ENCODE measurements at regions not wholly inside any gene's neighbourhood (a gene's known extent, or its start where the extent isn't known, plus 50 kb on each side); places are given as distances from the start of the nearest gene placed in this dataset.
"Not testable (repeated sequence)": the region's sequence is repeated elsewhere in the genome, so short reads cannot be mapped to it uniquely, and the experiment has no call there.

DNA sequence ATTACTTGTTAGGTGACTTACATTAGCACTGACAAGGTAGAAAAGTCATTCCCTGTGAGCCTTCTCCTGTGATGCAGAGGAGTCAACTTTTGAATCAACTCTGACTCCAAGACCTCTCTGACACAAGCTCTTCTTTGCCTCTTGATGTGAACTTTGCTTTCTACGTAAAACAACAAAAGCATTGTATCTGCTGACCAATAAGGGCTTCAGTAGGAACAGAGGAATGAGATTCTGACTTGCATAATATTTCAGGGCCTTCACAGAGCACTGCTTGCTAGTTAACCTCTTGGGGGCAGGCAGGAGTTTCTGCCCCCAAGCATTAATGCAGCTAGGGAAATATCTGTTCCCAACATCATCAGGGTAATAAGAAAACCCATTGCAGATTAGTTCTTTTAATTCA lies 791.5 kb downstream of the BCL11A start:
- Histone ChIP-seq H3K4me1 (ENCODE audit: control insufficient read depth in 3 of 3, insufficient read depth in 2 of 3, low read depth in 1 of 3, low read length in 2 of 3) (no peaks in the 10 kb centered on the region), H3K4me3 (ENCODE audit: low read depth in 1 of 3, low read length in 3 of 3) (no peak overlapping the region), H3K27ac (ENCODE audit: low read depth in 1 of 3, low read length in 2 of 3) (no peak overlapping the region), H3K36me3 (ENCODE audit: control insufficient read depth in 3 of 3, insufficient read depth in 2 of 3, low read depth in 1 of 3, low read length in 3 of 3) (no peaks in the 10 kb centered on the region), H3K27me3 (ENCODE audit: control insufficient read depth in 3 of 3, insufficient read depth in 3 of 3, low read length in 3 of 3) (no peaks in the 10 kb centered on the region), H3K9me3 (ENCODE audit: control insufficient read depth in 2 of 2, insufficient read depth in 1 of 2, low read depth in 1 of 2, low read length in 1 of 2) (no peaks in the 10 kb centered on the region)
- 30 to 73% (median 32%) methylated on average over 1 of the region's 1 CpG for WGBS, 3 donors
- no peak for FAIRE-seq
- DNase-seq = peak in 1 of 2 donors; percentile 8

DNA sequence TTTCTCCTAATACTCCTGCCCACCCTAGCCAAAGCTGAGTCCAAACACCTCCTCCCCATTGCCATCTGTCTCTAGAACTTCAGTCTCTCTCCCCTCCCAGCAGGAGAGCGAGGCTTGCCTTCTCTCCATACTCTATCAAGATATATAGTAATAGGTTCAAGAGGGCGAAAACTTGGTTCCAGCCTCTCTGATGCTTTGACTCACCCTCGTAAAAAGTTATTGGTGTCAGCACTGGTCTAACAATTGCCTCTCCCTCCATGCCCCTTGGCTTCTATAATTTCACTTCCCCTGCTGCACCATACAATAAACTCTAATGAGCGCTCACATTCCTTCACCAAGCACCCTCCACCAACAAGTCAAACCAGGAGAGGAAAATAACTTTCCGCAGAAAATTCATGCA lies 797.3 kb downstream of the BCL11A start:
- no peak for FAIRE-seq
- no peaks in the 10 kb centered on the region for H3K9me3 ChIP-seq (ENCODE audit: control insufficient read depth in 2 of 2, insufficient read depth in 1 of 2, low read depth in 1 of 2, low read length in 1 of 2)
- 82 to 89% (median 86%) methylated on average over 5 of the region's 5 CpGs for WGBS, 3 donors

DNA sequence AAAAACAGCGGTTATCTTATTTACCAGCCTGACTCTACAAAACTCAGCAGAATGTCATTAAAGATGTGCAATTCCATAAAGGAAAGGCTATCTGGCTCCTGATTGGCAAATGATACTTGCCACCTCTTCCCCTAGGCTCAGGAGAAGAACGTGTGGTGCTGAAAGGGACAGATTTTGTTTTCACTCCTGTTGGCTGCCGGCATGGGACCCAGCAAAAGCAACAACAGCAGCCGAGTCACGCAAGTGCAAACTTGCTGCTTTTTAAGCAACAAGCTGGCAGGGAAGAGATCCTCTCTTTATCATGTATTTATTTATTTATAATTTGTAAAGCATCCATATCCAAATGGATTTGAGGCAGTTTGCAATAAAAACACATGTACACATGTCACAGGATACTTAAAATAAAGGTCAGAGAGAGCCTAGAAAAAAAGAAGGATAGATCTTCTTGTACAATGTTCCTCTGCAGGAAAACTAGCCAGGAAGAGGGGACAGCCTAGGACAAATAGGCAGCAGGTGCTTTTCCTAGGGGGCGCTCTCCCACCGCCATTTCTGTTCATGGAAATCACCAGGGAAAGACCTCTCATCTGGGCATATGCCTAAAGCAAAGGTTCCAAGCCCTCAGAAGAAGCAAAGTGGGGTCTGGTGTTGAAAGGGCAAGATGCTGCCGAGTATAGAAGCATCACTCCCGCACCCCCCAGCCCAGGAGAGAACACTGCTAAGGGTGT lies 799.3 kb downstream of the BCL11A start:
- DNase-seq (no peak), FAIRE-seq (no peak)
- Histone ChIP-seq H3K9me3 (ENCODE audit: control insufficient read depth in 2 of 2, insufficient read depth in 1 of 2, low read depth in 1 of 2, low read length in 1 of 2) (no peaks in the 10 kb centered on the region), H3K36me3 (ENCODE audit: control insufficient read depth in 3 of 3, insufficient read depth in 2 of 3, low read depth in 1 of 3, low read length in 3 of 3) (no peaks in the 10 kb centered on the region), H3K4me1 (ENCODE audit: control insufficient read depth in 3 of 3, insufficient read depth in 2 of 3, low read depth in 1 of 3, low read length in 2 of 3) (peaks cover 0 to 5% (median 0%) of the 10 kb centered on the region in 3 donors), H3K4me3 (ENCODE audit: low read depth in 1 of 3, low read length in 3 of 3) (no peak overlapping the region), H3K27me3 (ENCODE audit: control insufficient read depth in 3 of 3, insufficient read depth in 3 of 3, low read length in 3 of 3) (no peaks in the 10 kb centered on the region), H3K27ac (ENCODE audit: low read depth in 1 of 3, low read length in 2 of 3) (no peak overlapping the region)
- 78 to 90% (median 80%) methylated on average over 9 of the region's 9 CpGs for WGBS, 3 donors

More for the DNA sequence above, 797.3 kb downstream of the BCL11A start:
- DNase-seq = peak in 1 of 2 donors; percentile 1
- H3K4me3 ChIP-seq (ENCODE audit: low read depth in 1 of 3, low read length in 3 of 3) = no peak overlapping the region
- no peak overlapping the region for H3K27ac ChIP-seq (ENCODE audit: low read depth in 1 of 3, low read length in 2 of 3)
- no peaks in the 10 kb centered on the region for H3K4me1 ChIP-seq (ENCODE audit: control insufficient read depth in 3 of 3, insufficient read depth in 2 of 3, low read depth in 1 of 3, low read length in 2 of 3)
- H3K36me3 ChIP-seq (ENCODE audit: control insufficient read depth in 3 of 3, insufficient read depth in 2 of 3, low read depth in 1 of 3, low read length in 3 of 3) = no peaks in the 10 kb centered on the region
- no peaks in the 10 kb centered on the region for H3K27me3 ChIP-seq (ENCODE audit: control insufficient read depth in 3 of 3, insufficient read depth in 3 of 3, low read length in 3 of 3)

DNA sequence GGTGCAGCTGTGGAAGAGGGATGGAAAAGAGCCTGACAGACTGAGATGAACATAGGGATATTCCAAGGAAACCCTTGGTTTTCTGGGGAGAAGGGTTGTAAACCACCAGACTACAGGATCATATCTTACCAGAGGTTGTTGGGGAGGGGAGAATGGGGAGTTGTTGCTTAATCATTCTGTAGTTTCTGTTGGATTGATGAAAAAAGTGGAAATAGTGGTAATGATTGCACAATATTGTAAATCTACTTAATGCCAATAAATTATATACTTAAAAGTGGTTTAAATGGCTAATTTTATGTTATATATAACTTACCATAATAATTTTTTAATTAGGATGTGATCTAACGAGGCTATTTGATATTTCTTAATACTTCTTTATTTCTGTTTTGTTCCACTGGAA lies 800.9 kb downstream of the BCL11A start:
- WGBS, 3 donors = 50 to 71% (median 60%) methylated on average over 1 of the region's 1 CpG
- DNase-seq (no peak), FAIRE-seq (no peak)

DNA sequence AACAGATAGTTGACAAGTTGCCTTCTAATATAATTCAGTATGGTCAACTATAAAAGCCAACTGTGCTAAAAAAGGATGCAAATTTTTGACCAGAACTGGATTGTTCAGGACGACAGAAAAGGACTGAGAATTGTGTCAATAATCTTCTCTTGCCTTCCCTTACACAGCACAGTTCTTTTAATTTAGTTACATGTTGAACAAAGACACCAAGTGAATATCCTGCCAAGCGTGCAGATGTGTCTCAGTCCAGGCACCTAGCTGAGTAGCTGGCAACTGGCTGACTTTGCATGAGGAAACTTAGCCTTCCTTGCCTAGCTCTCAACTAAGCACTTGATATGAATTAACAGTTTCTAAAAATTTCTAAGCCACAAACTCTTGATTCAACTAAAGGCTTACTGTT lies 801.4 kb downstream of the BCL11A start:
- WGBS, 3 donors = 80 to 83% (median 82%) methylated on average over 2 of the region's 2 CpGs
- no peak overlapping the region for H3K27ac ChIP-seq (ENCODE audit: low read depth in 1 of 3, low read length in 2 of 3)
- FAIRE-seq = no peak

More for the DNA sequence above, 800.9 kb downstream of the BCL11A start:
- H3K9me3 ChIP-seq (ENCODE audit: control insufficient read depth in 2 of 2, insufficient read depth in 1 of 2, low read depth in 1 of 2, low read length in 1 of 2) = no peaks in the 10 kb centered on the region
- H3K4me3 ChIP-seq (ENCODE audit: low read depth in 1 of 3, low read length in 3 of 3) = no peak overlapping the region
- no peaks in the 10 kb centered on the region for H3K36me3 ChIP-seq (ENCODE audit: control insufficient read depth in 3 of 3, insufficient read depth in 2 of 3, low read depth in 1 of 3, low read length in 3 of 3)
- no peaks in the 10 kb centered on the region for H3K27me3 ChIP-seq (ENCODE audit: control insufficient read depth in 3 of 3, insufficient read depth in 3 of 3, low read length in 3 of 3)
- H3K4me1 ChIP-seq (ENCODE audit: control insufficient read depth in 3 of 3, insufficient read depth in 2 of 3, low read depth in 1 of 3, low read length in 2 of 3) = peaks cover 0 to 5% (median 0%) of the 10 kb centered on the region in 3 donors
- no peak overlapping the region for H3K27ac ChIP-seq (ENCODE audit: low read depth in 1 of 3, low read length in 2 of 3)

DNA sequence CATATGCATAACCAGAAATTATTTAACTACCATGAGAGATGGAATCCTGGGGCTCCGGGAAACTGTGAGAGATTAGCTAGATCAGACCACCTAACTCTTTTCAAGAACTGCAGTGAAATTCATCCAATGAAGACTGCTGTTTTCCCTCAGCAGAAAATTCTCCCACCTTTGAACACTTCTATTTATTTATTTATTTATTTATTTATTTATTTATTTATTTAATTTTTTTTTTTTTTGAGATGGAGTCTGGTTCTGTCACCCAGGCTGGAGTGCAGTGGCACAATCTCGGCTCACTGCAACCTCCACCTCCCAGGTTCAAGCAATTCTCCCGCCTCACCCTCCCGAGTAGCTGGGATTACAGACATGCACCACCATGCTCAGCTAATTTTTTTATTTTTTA lies 802.2 kb downstream of the BCL11A start:
- not testable (repeated sequence) for H3K27me3 ChIP-seq (ENCODE audit: control insufficient read depth in 3 of 3, insufficient read depth in 3 of 3, low read length in 3 of 3); DNase-seq; H3K27ac ChIP-seq (ENCODE audit: low read depth in 1 of 3, low read length in 2 of 3); FAIRE-seq; H3K36me3 ChIP-seq (ENCODE audit: control insufficient read depth in 3 of 3, insufficient read depth in 2 of 3, low read depth in 1 of 3, low read length in 3 of 3); H3K4me3 ChIP-seq (ENCODE audit: low read depth in 1 of 3, low read length in 3 of 3); H3K4me1 ChIP-seq (ENCODE audit: control insufficient read depth in 3 of 3, insufficient read depth in 2 of 3, low read depth in 1 of 3, low read length in 2 of 3); H3K9me3 ChIP-seq (ENCODE audit: control insufficient read depth in 2 of 2, insufficient read depth in 1 of 2, low read depth in 1 of 2, low read length in 1 of 2)
- 88 to 98% (median 95%) methylated on average over 4 of the region's 4 CpGs for WGBS, 3 donors

More for the DNA sequence above, 801.4 kb downstream of the BCL11A start:
- no peak for DNase-seq
- Histone ChIP-seq H3K4me3 (ENCODE audit: low read depth in 1 of 3, low read length in 3 of 3) (no peak overlapping the region), H3K4me1 (ENCODE audit: control insufficient read depth in 3 of 3, insufficient read depth in 2 of 3, low read depth in 1 of 3, low read length in 2 of 3) (peaks cover 0 to 5% (median 0%) of the 10 kb centered on the region in 3 donors), H3K9me3 (ENCODE audit: control insufficient read depth in 2 of 2, insufficient read depth in 1 of 2, low read depth in 1 of 2, low read length in 1 of 2) (no peaks in the 10 kb centered on the region), H3K27me3 (ENCODE audit: control insufficient read depth in 3 of 3, insufficient read depth in 3 of 3, low read length in 3 of 3) (no peaks in the 10 kb centered on the region), H3K36me3 (ENCODE audit: control insufficient read depth in 3 of 3, insufficient read depth in 2 of 3, low read depth in 1 of 3, low read length in 3 of 3) (no peaks in the 10 kb centered on the region)

DNA sequence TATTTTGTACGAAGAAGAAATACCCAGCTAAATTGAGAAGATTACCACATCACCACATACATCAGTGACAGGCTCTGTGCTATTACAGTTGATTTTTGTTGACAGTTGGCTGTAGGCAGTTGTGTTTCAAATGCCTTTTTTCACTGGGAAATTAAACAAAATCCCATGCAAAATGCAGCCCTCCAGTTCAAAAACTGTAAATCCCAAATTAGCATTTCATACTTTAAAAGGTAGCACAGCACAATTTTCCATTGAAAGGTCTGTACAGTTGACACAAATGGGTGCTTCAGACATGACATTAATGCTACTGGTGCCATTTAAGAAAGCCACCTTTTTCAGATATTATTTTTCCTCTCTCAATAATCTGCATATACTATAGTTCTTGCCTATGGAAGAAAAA lies 807.2 kb downstream of the BCL11A start:
- DNase-seq (no peak), FAIRE-seq (no peak)
- H3K4me3 ChIP-seq (ENCODE audit: low read depth in 1 of 3, low read length in 3 of 3) = no peak overlapping the region
- no peaks in the 10 kb centered on the region for H3K9me3 ChIP-seq (ENCODE audit: control insufficient read depth in 2 of 2, insufficient read depth in 1 of 2, low read depth in 1 of 2, low read length in 1 of 2)
- H3K27me3 ChIP-seq (ENCODE audit: control insufficient read depth in 3 of 3, insufficient read depth in 3 of 3, low read length in 3 of 3) = no peaks in the 10 kb centered on the region
- no peak overlapping the region for H3K27ac ChIP-seq (ENCODE audit: low read depth in 1 of 3, low read length in 2 of 3)
- WGBS, 3 donors = 79 to 86% (median 79%) methylated on average over 1 of the region's 1 CpG
- no peaks in the 10 kb centered on the region for H3K36me3 ChIP-seq (ENCODE audit: control insufficient read depth in 3 of 3, insufficient read depth in 2 of 3, low read depth in 1 of 3, low read length in 3 of 3)
- H3K4me1 ChIP-seq (ENCODE audit: control insufficient read depth in 3 of 3, insufficient read depth in 2 of 3, low read depth in 1 of 3, low read length in 2 of 3) = peaks cover 0 to 5% (median 0%) of the 10 kb centered on the region in 3 donors

DNA sequence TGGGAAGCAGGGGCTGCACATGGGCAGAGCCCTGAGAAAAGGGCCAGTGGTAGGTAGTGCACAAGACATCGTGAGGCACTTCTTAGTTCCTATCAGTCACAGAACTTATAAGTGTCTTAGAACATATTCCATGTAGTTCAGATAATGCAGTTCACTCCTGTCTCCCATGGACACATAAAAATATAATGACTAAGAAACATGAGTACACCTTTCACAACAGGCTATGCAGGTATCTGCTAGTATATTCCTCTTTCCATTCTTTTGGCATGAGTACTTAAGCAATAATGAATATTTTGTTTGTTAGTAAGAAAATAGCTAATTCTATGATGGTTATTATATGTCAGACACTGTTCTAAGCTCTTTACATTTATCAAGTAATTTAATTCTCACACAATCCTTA lies 808.4 kb downstream of the BCL11A start:
- 89 to 100% (median 92%) methylated on average over 1 of the region's 1 CpG for WGBS, 3 donors
- peaks cover 0 to 3% (median 0%) of the 10 kb centered on the region in 3 donors for H3K4me1 ChIP-seq (ENCODE audit: control insufficient read depth in 3 of 3, insufficient read depth in 2 of 3, low read depth in 1 of 3, low read length in 2 of 3)
- H3K27me3 ChIP-seq (ENCODE audit: control insufficient read depth in 3 of 3, insufficient read depth in 3 of 3, low read length in 3 of 3) = no peaks in the 10 kb centered on the region
- FAIRE-seq = no peak
- no peak overlapping the region for H3K27ac ChIP-seq (ENCODE audit: low read depth in 1 of 3, low read length in 2 of 3)
- no peak for DNase-seq
- H3K36me3 ChIP-seq (ENCODE audit: control insufficient read depth in 3 of 3, insufficient read depth in 2 of 3, low read depth in 1 of 3, low read length in 3 of 3) = no peaks in the 10 kb centered on the region
- H3K4me3 ChIP-seq (ENCODE audit: low read depth in 1 of 3, low read length in 3 of 3) = no peak overlapping the region
- H3K9me3 ChIP-seq (ENCODE audit: control insufficient read depth in 2 of 2, insufficient read depth in 1 of 2, low read depth in 1 of 2, low read length in 1 of 2) = no peaks in the 10 kb centered on the region

DNA sequence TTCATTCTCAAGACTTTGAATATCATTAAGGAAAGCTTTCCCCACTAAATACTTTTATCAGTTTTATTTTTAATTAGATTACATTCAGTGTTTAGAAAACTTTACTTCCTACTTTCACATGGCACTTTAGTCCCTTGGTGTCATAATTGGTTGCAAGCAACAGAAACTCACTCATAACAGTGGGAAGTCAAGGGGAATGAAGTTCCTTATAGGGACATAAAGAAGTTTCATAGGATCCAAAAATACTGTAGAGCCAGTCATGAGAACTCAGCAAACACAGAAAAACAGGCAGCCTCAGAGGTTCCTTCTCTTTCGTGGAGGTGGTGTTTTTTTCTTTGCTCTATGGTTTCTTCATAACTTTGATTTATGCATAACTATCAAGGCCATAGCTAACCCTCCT lies 809.0 kb downstream of the BCL11A start:
- DNase-seq (no peak), FAIRE-seq (no peak)
- 64 to 86% (median 79%) methylated on average over 1 of the region's 1 CpG for WGBS, 3 donors

More for the DNA sequence above, 809.0 kb downstream of the BCL11A start:
- H3K9me3 ChIP-seq (ENCODE audit: control insufficient read depth in 2 of 2, insufficient read depth in 1 of 2, low read depth in 1 of 2, low read length in 1 of 2) = no peaks in the 10 kb centered on the region
- H3K4me3 ChIP-seq (ENCODE audit: low read depth in 1 of 3, low read length in 3 of 3) = no peak overlapping the region
- no peaks in the 10 kb centered on the region for H3K27me3 ChIP-seq (ENCODE audit: control insufficient read depth in 3 of 3, insufficient read depth in 3 of 3, low read length in 3 of 3)
- no peaks in the 10 kb centered on the region for H3K4me1 ChIP-seq (ENCODE audit: control insufficient read depth in 3 of 3, insufficient read depth in 2 of 3, low read depth in 1 of 3, low read length in 2 of 3)
- no peaks in the 10 kb centered on the region for H3K36me3 ChIP-seq (ENCODE audit: control insufficient read depth in 3 of 3, insufficient read depth in 2 of 3, low read depth in 1 of 3, low read length in 3 of 3)
- H3K27ac ChIP-seq (ENCODE audit: low read depth in 1 of 3, low read length in 2 of 3) = no peak overlapping the region

Measured in small intestine (tissue), 7 donors.